ENCODE measurements at regions not wholly inside any gene's neighbourhood (a gene's known extent, or its start where the extent isn't known, plus 50 kb on each side); places are given as distances from the start of the nearest gene placed in this dataset.

GRCh38 chr1:235006132-235006721 lies 122.4 kb downstream of the TOMM20 start:
- Mint-ChIP-seq H3K9me3 (ENCODE audit: insufficient read depth) (no peaks in the 10 kb centered on the region), H3K27ac (peak overlapping the region; percentile 42)

GRCh38 chr1:235004840-235005391 lies 123.7 kb downstream of the TOMM20 start:
- no peak overlapping the region for H2AFZ ChIP-seq (ENCODE audit: insufficient read depth, low read depth, low read length, poor library complexity, severe bottlenecking)
- POLR2A ChIA-PET: interaction anchor here (0.6 to 0.8 kb wide), 3 partner anchors 78 to 395 kb away, joined by 3 to 5 read pairs (median 4); partner anchors contain the start of gene IRF2BP2
- peak overlapping the region; percentile 59 for H3K27ac Mint-ChIP-seq
- peaks cover 0 to 16% (median 0%) of the 10 kb centered on the region in 3 donors for H3K9me3 ChIP-seq (ENCODE audit: control extremely low read depth in 1 of 3, control insufficient read depth in 2 of 3, insufficient read depth in 1 of 3, low read length in 2 of 3)
- CTCF ChIA-PET: no interaction called here
- H3K9ac ChIP-seq (ENCODE audit: low read length): no peak overlapping the region
- intact Hi-C loops (cut with micrococcal nuclease): no loop called here
- ATAC-seq (ENCODE audit: low read depth) (peak; percentile 63), DNase-seq (peak; percentile 64)
- H3K4me3 Mint-ChIP-seq: peak overlapping the region; percentile 61
- peaks cover 38 to 47% of the 10 kb centered on the region in 2 donors for H3K4me1 ChIP-seq (ENCODE audit: control insufficient read depth in 2 of 2, insufficient read depth in 2 of 2, low read length in 2 of 2)
- H3K4me2 ChIP-seq (replicated peaks; ENCODE audit: low read depth, low read length, poor library complexity, severe bottlenecking): peak overlapping the region; percentile 34
- peaks cover 62% of the 10 kb centered on the region for H3K4me1 Mint-ChIP-seq
- no peaks in the 10 kb centered on the region for H3K27me3 Mint-ChIP-seq
- whole genome bisulfite sequencing (ENCODE audit: insufficient coverage): 63% methylated on average over 1 of the region's 3 CpGs
- no peaks in the 10 kb centered on the region for H4K20me1 ChIP-seq (ENCODE audit: control insufficient read depth, insufficient read depth, low read length, poor library complexity, severe bottlenecking)
- H3K36me3 ChIP-seq (replicated peaks in 1 of 2; ENCODE audit: control extremely low read depth in 1 of 2, control insufficient read depth in 1 of 2, extremely low read depth in 1 of 2, insufficient read depth in 2 of 2, low read length in 1 of 2): no peaks in the 10 kb centered on the region
- H3K9me3 Mint-ChIP-seq (ENCODE audit: insufficient read depth): no peaks in the 10 kb centered on the region
- peak overlapping the region; percentile 51 to 71 for H3K27ac ChIP-seq (ENCODE audit: low read length in 2 of 2)
- H3K79me2 ChIP-seq (ENCODE audit: control insufficient read depth, insufficient read depth, low read length): no peaks in the 10 kb centered on the region
- H3K4me3 ChIP-seq (ENCODE audit: control extremely low read depth in 1 of 5, extremely low read depth in 1 of 5, insufficient read depth in 1 of 5, low read depth in 2 of 5, low read length in 4 of 5): no peak overlapping the region
- no peaks in the 10 kb centered on the region for H3K27me3 ChIP-seq (replicated peaks in 1 of 4; ENCODE audit: control extremely low read depth in 1 of 4, control insufficient read depth in 3 of 4, insufficient read depth in 4 of 4, low read length in 3 of 4)
- no peak for TF ChIP-seq EZH2 (IDR thresholded peaks at IDR 0.05; ENCODE audit: borderline replicate concordance, insufficient read depth, low read depth, low read length, poor library complexity, severe bottlenecking)
- TF ChIP-seq, protein P1, sequence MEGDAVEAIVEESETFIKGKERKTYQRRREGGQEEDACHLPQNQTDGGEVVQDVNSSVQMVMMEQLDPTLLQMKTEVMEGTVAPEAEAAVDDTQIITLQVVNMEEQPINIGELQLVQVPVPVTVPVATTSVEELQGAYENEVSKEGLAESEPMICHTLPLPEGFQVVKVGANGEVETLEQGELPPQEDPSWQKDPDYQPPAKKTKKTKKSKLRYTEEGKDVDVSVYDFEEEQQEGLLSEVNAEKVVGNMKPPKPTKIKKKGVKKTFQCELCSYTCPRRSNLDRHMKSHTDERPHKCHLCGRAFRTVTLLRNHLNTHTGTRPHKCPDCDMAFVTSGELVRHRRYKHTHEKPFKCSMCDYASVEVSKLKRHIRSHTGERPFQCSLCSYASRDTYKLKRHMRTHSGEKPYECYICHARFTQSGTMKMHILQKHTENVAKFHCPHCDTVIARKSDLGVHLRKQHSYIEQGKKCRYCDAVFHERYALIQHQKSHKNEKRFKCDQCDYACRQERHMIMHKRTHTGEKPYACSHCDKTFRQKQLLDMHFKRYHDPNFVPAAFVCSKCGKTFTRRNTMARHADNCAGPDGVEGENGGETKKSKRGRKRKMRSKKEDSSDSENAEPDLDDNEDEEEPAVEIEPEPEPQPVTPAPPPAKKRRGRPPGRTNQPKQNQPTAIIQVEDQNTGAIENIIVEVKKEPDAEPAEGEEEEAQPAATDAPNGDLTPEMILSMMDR (IDR thresholded peaks at IDR 0.05): no peak

More at GRCh38 chr1:235006132-235006721, 122.4 kb downstream of the TOMM20 start:
- Histone ChIP-seq H3K36me3 (replicated peaks in 1 of 2; ENCODE audit: control extremely low read depth in 1 of 2, control insufficient read depth in 1 of 2, extremely low read depth in 1 of 2, insufficient read depth in 2 of 2, low read length in 1 of 2) (no peaks in the 10 kb centered on the region), H3K27ac (ENCODE audit: low read length in 2 of 2) (no peak overlapping the region), H3K9ac (ENCODE audit: low read length) (no peak overlapping the region), H3K27me3 (replicated peaks in 1 of 4; ENCODE audit: control extremely low read depth in 1 of 4, control insufficient read depth in 3 of 4, insufficient read depth in 4 of 4, low read length in 3 of 4) (no peaks in the 10 kb centered on the region), H3K4me3 (ENCODE audit: control extremely low read depth in 1 of 5, extremely low read depth in 1 of 5, insufficient read depth in 1 of 5, low read depth in 2 of 5, low read length in 4 of 5) (no peak overlapping the region), H3K4me1 (ENCODE audit: control insufficient read depth in 2 of 2, insufficient read depth in 2 of 2, low read length in 2 of 2) (peaks cover 51 to 60% of the 10 kb centered on the region in 2 donors), H2AFZ (ENCODE audit: insufficient read depth, low read depth, low read length, poor library complexity, severe bottlenecking) (no peak overlapping the region), H3K79me2 (ENCODE audit: control insufficient read depth, insufficient read depth, low read length) (no peaks in the 10 kb centered on the region), H3K9me3 (ENCODE audit: control extremely low read depth in 1 of 3, control insufficient read depth in 2 of 3, insufficient read depth in 1 of 3, low read length in 2 of 3) (peaks cover 0 to 16% (median 0%) of the 10 kb centered on the region in 3 donors), H3K4me2 (replicated peaks; ENCODE audit: low read depth, low read length, poor library complexity, severe bottlenecking) (no peak overlapping the region), H4K20me1 (ENCODE audit: control insufficient read depth, insufficient read depth, low read length, poor library complexity, severe bottlenecking) (no peaks in the 10 kb centered on the region)
- 0% methylated on average over 1 of the region's 1 CpG for WGBS (ENCODE audit: insufficient coverage)
- peaks cover 74% of the 10 kb centered on the region for H3K4me1 Mint-ChIP-seq
- peak overlapping the region; percentile 3 for H3K4me3 Mint-ChIP-seq
- intact Hi-C loops (cut with micrococcal nuclease): no loop called here
- CTCF ChIA-PET: no interaction called here
- ATAC-seq (ENCODE audit: low read depth) (no peak), DNase-seq (no peak)
- POLR2A ChIA-PET: interaction anchor here (0.5 kb wide), 1 partner anchor 511 kb away, joined by 3 read pairs; no protein-coding TSS in a partner anchor
- no peak for TF ChIP-seq EZH2 (IDR thresholded peaks at IDR 0.05; ENCODE audit: borderline replicate concordance, insufficient read depth, low read depth, low read length, poor library complexity, severe bottlenecking)
- TF ChIP-seq, protein P1 (IDR thresholded peaks at IDR 0.05): no peak
- no peaks in the 10 kb centered on the region for H3K27me3 Mint-ChIP-seq
